Gastroesophageal sphincter (tissue), 4 donors: ENCODE measurements at regions not wholly inside any gene's neighbourhood (a gene's known extent, or its start where the extent isn't known, plus 50 kb on each side); places are given as distances from the start of the nearest gene placed in this dataset.

ENCODE experiments used
- ATAC-seq: fragments of 150-250 bp; one replicate; pipeline ENCODE4 v1.9.1; 2016; ENCODE audit warnings: mild to moderate bottlenecking, moderate library complexity
- H3K27ac ChIP-seq, 4 donors: fragments of 200-600 bp; sonication (generic) in 3 of 4; 1 replicate in 3 of 4; 2 replicates in 1 of 4; pipeline ENCODE4 v1.5.1; 2016 to 2019
- H3K27me3 ChIP-seq: fragments of 200-600 bp; sonication (generic); one replicate; pipeline ENCODE4 v1.5.1; 2019
- H3K36me3 ChIP-seq, 2 donors: fragments of 200-600 bp; sonication (generic); one replicate each; pipeline ENCODE4 v1.5.1; 2019; ENCODE audit warnings: control low read depth in 1 of 2
- H3K4me1 ChIP-seq, 3 donors: fragments of 200-600 bp; sonication (generic); 1 replicate in 2 of 3; 2 replicates in 1 of 3; pipeline ENCODE4 v1.5.1; 2016 to 2019; ENCODE audit warnings: control low read depth in 2 of 3
- H3K4me3 ChIP-seq, 2 donors: fragments of 200-600 bp; sonication (generic); one replicate each; pipeline ENCODE4 v1.5.1; 2019; ENCODE audit warnings: mild to moderate bottlenecking in 1 of 2, moderate library complexity in 1 of 2
- H3K9me3 ChIP-seq, 3 donors: fragments of 200-600 bp; sonication (generic); one replicate each; pipeline ENCODE4 v1.5.1; 2017 to 2019; ENCODE audit warnings: control low read depth in 2 of 3
- EP300 ChIP-seq: sonication (generic); formaldehyde crosslinking; IDR thresholded peaks from one replicate; pipeline ENCODE4 v1.6.1; 2017; ENCODE audit warnings: antibody characterized with exemption, mild to moderate bottlenecking
- POLR2A ChIP-seq, 2 donors: fragments of 450-650 bp; IDR thresholded peaks; one replicate each; pipeline ENCODE4 v1.6.1; 2017; ENCODE audit warnings: antibody characterized with exemption in 2 of 2, mild to moderate bottlenecking in 2 of 2, moderate library complexity in 1 of 2
- POLR2AphosphoS5 ChIP-seq: sonication (generic); formaldehyde crosslinking; IDR thresholded peaks from one replicate; pipeline ENCODE4 v1.6.1; 2017; ENCODE audit warnings: antibody characterized with exemption
- WGBS, 2 donors: methylation state at CpG; one replicate each; pipeline ENCODE4 v1.1.5; 2018; ENCODE audit warnings: low coverage in 1 of 2; 5-methylcytosine and 5-hydroxymethylcytosine counted together
- TF ChIP-seq, protein P1 (sequence below), 4 experiments: fragments of 200-600 bp in 2 of 4; fragments of 450-650 bp in 2 of 4; sonication (generic) in 1 of 4; IDR thresholded peaks; one replicate each; pipeline ENCODE4 v1.5.1; 2017 to 2019; ENCODE audit warnings: antibody characterized with exemption in 4 of 4, mild to moderate bottlenecking in 2 of 4, moderate library complexity in 2 of 4

DNA sequence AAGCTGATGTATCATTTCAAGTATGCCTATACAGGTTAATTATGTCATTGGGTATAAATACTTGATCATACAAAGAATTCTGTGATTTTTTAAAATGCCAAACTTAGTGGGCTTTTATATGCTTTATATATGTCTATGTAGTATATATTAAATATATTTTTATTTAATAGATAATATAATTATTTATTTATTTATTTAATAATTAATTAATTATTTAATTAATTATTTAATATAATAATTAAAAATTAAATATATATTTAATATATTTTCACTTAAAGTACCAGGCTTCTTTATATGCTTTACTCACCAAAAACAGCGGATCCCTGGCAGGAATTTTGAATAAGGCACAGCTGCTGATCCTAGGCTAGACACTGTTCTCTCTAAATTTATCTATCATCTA is 687.0 kb downstream of the VGLL3 start:
- Histone ChIP-seq H3K4me1 (no peaks in the 10 kb centered on the region), H3K4me3 (no peak overlapping the region), H3K27me3 (no peaks in the 10 kb centered on the region), H3K36me3 (no peaks in the 10 kb centered on the region), H3K27ac (no peak overlapping the region), H3K9me3 (no peaks in the 10 kb centered on the region)
- WGBS, 2 donors = 95 to 100% methylated on average over 1 of the region's 1 CpG
- TF ChIP-seq POLR2AphosphoS5 = no peak
- TF ChIP-seq EP300 = no peak
- TF ChIP-seq, protein P1, sequence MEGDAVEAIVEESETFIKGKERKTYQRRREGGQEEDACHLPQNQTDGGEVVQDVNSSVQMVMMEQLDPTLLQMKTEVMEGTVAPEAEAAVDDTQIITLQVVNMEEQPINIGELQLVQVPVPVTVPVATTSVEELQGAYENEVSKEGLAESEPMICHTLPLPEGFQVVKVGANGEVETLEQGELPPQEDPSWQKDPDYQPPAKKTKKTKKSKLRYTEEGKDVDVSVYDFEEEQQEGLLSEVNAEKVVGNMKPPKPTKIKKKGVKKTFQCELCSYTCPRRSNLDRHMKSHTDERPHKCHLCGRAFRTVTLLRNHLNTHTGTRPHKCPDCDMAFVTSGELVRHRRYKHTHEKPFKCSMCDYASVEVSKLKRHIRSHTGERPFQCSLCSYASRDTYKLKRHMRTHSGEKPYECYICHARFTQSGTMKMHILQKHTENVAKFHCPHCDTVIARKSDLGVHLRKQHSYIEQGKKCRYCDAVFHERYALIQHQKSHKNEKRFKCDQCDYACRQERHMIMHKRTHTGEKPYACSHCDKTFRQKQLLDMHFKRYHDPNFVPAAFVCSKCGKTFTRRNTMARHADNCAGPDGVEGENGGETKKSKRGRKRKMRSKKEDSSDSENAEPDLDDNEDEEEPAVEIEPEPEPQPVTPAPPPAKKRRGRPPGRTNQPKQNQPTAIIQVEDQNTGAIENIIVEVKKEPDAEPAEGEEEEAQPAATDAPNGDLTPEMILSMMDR (IDR thresholded peaks at IDR 0.05) = no peak
- no peak for TF ChIP-seq POLR2A (IDR thresholded peaks at IDR 0.05)
- ATAC-seq = no peak

DNA sequence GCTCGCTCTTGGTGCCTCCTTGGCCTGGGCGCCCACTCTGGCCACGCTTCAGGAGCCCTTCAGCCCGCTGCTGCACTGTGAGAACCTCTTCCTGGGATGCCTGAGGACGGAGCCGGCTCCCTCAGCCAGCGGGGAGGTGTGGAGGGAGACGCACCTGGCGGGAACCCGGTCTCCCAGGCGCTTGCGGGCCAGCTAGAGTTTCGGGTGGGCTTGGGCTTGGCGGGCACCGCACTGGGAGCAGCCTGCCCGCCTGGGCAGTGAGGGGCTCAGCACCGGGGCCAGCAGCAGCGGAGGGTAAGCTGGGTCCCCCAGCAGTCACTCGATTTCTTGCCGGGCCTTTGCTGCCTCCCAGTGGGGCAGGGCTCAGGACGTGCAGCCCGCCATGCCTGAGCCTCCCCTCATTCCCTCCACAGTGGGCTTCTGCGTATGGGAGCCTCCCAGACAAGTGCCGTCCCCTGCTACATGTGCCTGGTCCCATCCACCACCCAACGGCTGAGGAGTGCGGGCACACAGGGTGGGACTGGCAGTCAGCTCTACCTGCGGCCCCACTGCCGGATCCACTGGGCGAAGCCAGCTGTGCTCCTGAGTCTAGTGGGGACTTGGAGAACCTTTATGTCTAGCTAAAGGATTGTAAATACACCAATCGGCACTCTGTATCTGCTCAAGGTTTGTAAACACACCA is 708.7 kb downstream of the VGLL3 start:
- ATAC-seq = no peak
- 100% methylated on average over 8 of the region's 30 CpGs; no CpG with 5 or more reads in 1 of the 2 donors for WGBS, 2 donors

DNA sequence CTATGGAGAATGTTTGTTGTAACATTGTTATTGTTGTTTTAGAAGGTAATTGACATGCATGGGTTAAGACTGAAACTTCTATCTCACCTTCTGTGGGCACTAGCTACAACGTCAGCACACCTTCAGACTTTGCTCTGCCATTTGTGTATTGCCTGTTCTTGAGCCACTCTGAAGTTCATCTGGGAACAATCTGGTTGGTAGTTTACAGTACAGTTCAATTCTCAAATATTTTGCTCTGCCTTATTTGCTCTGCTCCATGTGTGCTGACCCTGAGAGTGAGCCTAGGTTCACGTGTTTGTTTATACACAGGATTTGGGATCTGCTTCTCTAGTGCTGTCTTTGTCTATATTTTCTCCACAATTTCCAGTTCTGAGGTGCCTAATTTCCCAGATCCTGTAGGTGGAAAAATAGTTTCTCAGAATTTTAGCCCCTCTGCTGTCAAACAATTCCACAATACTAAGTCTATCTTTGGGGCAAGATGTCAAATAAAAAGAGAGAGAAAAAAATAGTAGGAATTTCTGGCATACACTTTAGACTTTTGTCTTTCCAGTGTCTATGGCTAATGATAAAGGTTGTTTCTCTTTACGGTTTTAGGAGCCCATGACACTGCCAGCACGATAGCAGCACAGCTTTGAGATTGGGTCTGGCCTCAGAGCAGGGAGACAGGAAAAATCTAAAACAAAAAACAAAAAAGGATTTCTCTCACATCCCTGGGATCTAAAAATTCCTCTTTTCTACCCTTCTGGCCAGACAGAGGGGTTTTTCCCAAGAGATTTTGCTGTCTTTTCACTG is 721.4 kb downstream of the VGLL3 start:
- 33 to 41% methylated on average over 2 to 4 of the region's 4 CpGs for WGBS, 2 donors
- Histone ChIP-seq H3K27ac (no peak overlapping the region), H3K27me3 (no peaks in the 10 kb centered on the region), H3K4me1 (no peaks in the 10 kb centered on the region), H3K36me3 (no peaks in the 10 kb centered on the region), H3K9me3 (no peaks in the 10 kb centered on the region), H3K4me3 (no peak overlapping the region)
- TF ChIP-seq, protein P1 (IDR thresholded peaks at IDR 0.05) = no peak
- ATAC-seq = no peak

More for the DNA sequence above, 708.7 kb downstream of the VGLL3 start:
- H3K27me3 ChIP-seq = no peaks in the 10 kb centered on the region
- H3K27ac ChIP-seq = no peak overlapping the region
- TF ChIP-seq EP300 (no peak), POLR2AphosphoS5 (no peak), POLR2A (IDR thresholded peaks at IDR 0.05) (no peak)
- TF ChIP-seq, protein P1 (IDR thresholded peaks at IDR 0.05) = no peak
- H3K9me3 ChIP-seq = peaks cover 0 to 6% (median 0%) of the 10 kb centered on the region in 3 donors
- no peaks in the 10 kb centered on the region for H3K36me3 ChIP-seq
- no peaks in the 10 kb centered on the region for H3K4me1 ChIP-seq
- no peak overlapping the region for H3K4me3 ChIP-seq

DNA sequence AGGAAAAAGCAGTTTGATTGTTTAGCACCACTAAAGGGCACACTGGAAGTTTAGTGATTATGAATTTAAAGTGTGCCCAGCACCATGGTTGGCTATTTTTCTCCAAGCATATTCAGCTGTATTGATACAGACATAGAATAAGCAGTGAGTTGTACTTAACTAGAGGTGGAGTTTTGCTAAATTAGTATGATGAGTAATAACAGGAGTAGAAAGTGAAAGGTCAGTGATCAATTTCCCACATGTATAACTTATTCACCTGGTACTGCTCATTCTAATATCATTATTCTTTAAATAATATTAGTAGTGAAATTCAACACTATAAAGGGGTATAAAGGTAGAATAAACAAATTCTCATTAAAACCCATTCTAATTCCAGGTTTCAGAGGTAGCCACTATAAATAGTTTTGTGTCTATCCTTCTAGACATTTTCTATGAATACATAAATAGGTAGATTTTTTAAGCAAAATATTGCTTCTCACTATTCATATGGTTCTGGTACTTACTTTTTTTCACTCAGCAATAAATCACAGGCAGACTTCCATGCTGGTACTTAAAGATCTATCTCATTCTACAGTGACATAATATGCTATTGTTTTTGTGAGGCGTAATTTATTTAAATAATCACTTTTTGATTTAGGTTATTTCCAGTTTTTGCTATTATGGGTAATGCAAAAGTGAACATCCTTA is 732.9 kb downstream of the VGLL3 start:
- Histone ChIP-seq H3K9me3 (no peaks in the 10 kb centered on the region), H3K27me3 (no peaks in the 10 kb centered on the region), H3K36me3 (no peaks in the 10 kb centered on the region), H3K4me3 (no peak overlapping the region), H3K27ac (no peak overlapping the region), H3K4me1 (no peaks in the 10 kb centered on the region)
- no peak for ATAC-seq
- WGBS, 2 donors = 50 to 65% methylated on average over 1 of the region's 1 CpG
- TF ChIP-seq POLR2A (IDR thresholded peaks at IDR 0.05) (no peak), POLR2AphosphoS5 (no peak), EP300 (no peak)
- TF ChIP-seq, protein P1 (IDR thresholded peaks at IDR 0.05) = no peak
